Endometrium (tissue), 2 donors: ENCODE measurements at regions not wholly inside any gene's neighbourhood (a gene's known extent, or its start where the extent isn't known, plus 50 kb on each side); places are given as distances from the start of the nearest gene placed in this dataset.
"Not testable (repeated sequence)": the region's sequence is repeated elsewhere in the genome, so short reads cannot be mapped to it uniquely, and the experiment has no call there.

Source experiments
- FAIRE-seq: peaks from 2 replicates; lab custom pipeline; 2012; peaks lifted over from hg19 to GRCh38; lab: Jason Lieb, UNC
- donor health status: control.
- donor health status: control.

- FAIRE-seq: no peak
Observed at GRCh38 chr1:29798699-29799566, 562.6 kb downstream of the PTPRU start.

GRCh38 chr1:29797125-29797524 is 560.8 kb downstream of the PTPRU start:
- FAIRE-seq: not testable (repeated sequence)

- FAIRE-seq: not testable (repeated sequence)
Observed at GRCh38 chr1:29795965-29796364, 559.6 kb downstream of the PTPRU start.

- no peak for FAIRE-seq
Observed at GRCh38 chr1:29793653-29794348, 557.5 kb downstream of the PTPRU start.

GRCh38 chr1:29793101-29793546 is 556.8 kb downstream of the PTPRU start:
- FAIRE-seq: no peak

GRCh38 chr1:29789910-29790247 is 553.6 kb downstream of the PTPRU start:
- no peak for FAIRE-seq

- no peak for FAIRE-seq
Observed at GRCh38 chr1:29789221-29789909, 553.0 kb downstream of the PTPRU start.

GRCh38 chr1:29786791-29787732 is 550.7 kb downstream of the PTPRU start:
- no peak for FAIRE-seq

- FAIRE-seq: no peak
Observed at GRCh38 chr1:29786195-29786594, 549.9 kb downstream of the PTPRU start.

- no peak for FAIRE-seq
Observed at GRCh38 chr1:29785554-29785953, 549.2 kb downstream of the PTPRU start.

- FAIRE-seq: no peak
Observed at GRCh38 chr1:29785137-29785527, 548.8 kb downstream of the PTPRU start.

- FAIRE-seq: no peak
Observed at GRCh38 chr1:29784276-29785136, 548.2 kb downstream of the PTPRU start.

- no peak for FAIRE-seq
Observed at GRCh38 chr1:29783508-29784275, 547.4 kb downstream of the PTPRU start.

GRCh38 chr1:29782846-29783507 is 546.7 kb downstream of the PTPRU start:
- no peak for FAIRE-seq

GRCh38 chr1:29779146-29779545 is 542.8 kb downstream of the PTPRU start:
- no peak for FAIRE-seq

- FAIRE-seq: no peak
Observed at GRCh38 chr1:29777522-29777921, 541.2 kb downstream of the PTPRU start.

GRCh38 chr1:29774355-29774754 is 538.0 kb downstream of the PTPRU start:
- FAIRE-seq: no peak

GRCh38 chr1:29772584-29773100 is 536.3 kb downstream of the PTPRU start:
- FAIRE-seq: no peak

- no peak for FAIRE-seq
Observed at GRCh38 chr1:29767769-29768425, 531.6 kb downstream of the PTPRU start.
